SIG-M5 treated with dmso at 0.1 percent for 504 hours (cell line): ENCODE measurements at regions not wholly inside any gene's neighbourhood (a gene's known extent, or its start where the extent isn't known, plus 50 kb on each side); places are given as distances from the start of the nearest gene placed in this dataset.
"Not testable (repeated sequence)": the region's sequence is repeated elsewhere in the genome, so short reads cannot be mapped to it uniquely, and the experiment has no call there.

Experiments
- DNase-seq: peaks from one replicate; lab custom pipeline; 2025; ENCODE audit not compliant: unreplicated experiment; lab: John Stamatoyannopoulos, UW

DNA sequence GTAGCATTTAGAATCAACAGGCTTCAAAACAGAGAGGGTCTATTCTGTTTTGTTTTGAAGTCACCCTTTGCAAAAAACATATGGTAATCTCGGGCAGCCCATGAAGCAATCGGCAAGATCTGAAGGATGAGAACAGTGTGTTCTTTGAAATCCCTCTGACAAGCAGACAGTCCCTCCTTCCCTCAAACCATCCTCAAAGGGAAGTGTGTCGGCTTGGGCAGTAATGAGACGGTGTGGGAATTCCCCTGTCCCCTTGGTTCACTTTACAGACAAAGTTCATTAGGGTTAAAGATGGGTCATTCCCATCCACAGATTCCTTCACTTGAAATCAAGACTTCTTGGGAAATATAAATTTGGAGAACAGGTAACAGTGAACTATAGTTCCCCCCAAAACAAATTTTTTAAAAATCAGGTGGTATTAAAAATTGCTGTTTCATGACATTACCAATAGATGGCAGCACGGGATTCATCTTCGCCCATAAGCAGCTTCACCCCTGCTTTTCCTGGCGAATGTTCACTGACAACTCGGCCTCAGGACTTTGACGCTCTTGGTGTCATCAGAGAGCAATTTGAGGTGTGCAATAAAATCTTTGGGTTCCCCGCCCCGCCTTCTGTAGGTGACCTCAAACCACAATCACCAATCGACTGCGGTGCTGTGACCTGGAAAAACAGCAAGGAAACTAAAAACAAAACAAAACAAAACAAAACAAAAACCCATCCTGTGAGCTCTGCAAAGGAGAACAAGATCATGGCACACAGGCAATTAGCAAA lies 159.3 kb upstream of the TNFAIP3 start:
- peak; percentile 81 for DNase-seq

DNA sequence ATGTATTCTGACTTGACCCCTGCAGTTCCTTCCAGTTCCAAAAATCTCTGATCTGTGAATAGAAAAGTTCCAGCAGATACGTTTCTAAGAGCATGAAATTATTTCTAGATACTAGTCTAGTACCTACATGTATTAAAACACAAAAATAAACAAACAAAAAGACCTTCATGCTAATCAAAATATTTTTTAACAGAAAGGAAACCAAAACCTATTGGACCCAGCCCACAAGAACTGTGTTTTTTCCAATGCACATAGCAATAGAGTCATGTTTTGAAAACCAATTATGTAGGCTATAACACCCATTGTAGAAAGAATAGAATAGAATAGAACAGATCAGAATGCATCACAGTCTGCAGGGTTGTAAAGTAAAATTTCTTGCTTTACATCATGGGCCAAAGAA lies 158.6 kb upstream of the TNFAIP3 start:
- DNase-seq = no peak

DNA sequence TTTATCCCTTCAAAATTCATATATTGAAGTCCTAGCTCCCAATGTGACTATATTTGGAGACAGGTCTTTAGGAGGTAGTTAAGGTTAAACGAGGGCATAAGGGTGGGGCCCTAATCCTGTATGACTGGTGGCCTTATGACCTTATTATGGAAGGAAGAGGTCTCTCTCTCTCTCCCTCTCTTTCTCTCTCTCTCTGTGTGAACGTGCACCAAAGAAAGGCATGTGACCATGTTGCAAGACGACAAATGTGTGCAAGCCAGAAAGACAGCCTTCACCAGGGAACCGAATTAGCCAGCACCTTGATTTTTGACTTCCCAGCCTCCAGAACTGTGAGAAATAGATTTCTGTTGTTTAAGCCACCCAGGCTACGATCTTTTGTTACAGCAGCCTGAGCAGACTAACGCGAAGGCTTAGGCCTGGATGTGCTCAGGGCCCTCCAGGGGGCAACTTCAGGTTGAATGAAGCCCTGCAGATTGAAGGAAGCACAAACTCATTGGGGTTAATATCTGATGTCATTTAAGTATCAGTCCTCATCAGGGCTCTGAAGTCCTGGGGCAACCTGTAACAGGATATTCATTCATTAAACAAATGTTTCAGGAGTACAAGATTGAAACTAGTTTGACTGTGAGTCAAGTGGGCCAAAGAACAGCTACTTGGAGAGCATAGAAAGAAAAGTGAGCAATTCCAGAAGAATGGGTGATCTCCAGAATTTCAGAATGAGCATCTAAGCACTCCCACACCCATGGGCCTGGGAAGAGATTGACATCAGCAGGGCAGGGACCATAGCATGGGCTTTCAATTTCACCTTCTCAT lies 157.4 kb upstream of the TNFAIP3 start:
- no peak for DNase-seq

DNA sequence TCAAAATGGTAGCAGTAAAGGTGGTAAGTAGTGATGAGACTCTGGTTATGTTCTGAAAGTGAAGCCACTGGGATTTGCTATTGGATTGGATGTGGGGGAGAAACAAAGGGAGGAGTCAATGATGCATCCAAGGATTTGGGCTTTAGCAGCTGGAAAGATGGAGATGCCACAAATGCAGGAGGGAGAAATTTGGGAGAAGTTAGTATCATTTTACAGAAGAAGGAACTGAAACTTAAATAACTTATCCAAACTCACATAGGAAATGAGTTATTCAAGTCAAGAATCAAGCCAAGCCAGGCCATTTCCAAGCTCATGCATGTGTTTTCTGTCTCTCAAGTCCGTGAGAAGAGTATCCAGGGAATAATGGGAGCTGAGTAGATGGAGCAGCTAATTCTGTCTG lies 155.1 kb upstream of the TNFAIP3 start:
- no peak for DNase-seq

DNA sequence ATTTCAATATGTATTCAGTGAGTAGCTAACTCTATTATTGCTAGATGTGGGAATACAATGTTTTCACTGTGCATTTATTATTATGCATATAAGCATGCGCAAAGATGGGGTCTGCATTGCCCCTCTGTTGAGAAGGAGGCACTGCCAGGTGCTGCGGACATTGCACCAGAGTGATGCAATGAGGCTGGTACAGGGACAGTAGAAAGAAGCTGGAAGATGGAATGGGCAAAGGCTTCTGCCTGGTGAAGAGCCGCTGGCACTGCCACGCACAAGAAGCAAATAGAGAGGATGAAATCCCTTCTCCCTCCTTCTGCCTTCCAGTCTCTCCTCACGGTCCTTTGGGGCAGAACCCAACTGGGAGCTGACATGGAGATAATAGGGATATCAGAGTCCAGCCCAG lies 154.5 kb upstream of the TNFAIP3 start:
- DNase-seq = no peak

DNA sequence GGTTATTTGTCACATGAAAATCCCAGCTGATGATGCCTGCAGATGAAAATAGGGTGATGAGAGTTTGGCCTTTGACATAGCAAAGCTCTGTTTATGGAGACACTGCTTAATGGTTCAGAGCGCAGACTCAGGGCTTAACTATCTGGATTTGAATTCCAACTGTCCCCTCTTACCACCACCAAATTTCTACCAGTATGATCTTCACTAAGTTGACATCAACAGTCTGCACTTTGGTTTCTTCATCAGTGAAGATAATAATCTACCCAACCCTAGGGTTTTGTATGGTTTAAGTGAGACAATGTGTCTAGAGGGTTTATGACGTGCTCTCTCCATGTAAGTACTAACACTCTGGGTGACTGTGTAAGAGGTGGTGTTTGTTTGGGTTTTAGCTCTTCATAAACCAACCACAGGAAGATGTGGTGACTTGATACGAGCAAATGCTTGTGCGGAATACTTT lies 151.4 kb upstream of the TNFAIP3 start:
- DNase-seq = no peak

DNA sequence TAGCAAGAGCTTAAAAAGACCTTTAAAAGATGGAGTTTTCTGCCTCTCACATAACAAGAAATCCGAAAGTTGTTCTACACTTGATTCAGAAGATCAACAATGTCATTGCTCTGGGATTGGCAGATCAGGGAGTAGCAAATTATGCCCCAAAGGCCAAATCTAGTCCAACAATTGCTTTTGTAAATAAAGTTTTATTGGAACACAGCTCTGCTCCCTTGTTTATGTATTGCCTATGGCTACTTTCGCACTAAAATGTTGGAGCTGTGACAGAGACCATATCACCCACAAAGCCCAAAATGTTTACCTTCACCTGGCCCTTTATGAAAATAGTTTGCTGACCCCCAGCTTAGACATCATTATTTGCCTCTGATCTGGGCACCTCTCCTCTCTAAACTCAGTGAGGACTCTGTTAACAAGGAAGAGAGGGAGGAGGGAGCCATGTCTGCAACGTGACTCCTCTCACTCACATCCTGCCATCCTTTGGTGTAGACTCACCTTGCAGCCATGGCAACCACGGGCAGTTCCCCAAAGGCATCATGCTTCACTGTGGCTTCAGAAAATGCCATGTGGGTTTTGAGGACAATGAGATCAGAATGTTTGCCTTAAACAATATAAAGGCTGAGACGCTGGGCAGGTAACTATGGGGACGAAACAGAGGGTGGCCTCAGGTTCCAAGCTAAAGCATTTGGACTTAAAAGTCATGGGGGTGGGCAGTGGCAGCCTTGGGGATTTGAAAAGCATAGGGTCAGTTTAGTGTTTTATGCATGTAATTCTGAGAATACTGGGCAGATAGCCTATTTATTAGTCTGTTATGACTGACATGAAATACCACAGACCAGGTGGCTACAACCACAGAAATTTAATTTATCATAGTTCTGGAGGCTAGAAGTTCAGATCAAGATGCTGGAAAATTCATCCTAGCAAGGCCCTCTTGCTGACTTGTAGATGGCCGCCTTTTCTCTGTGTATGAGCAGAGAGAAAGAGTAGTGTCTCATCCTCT lies 149.7 kb upstream of the TNFAIP3 start:
- no peak for DNase-seq

DNA sequence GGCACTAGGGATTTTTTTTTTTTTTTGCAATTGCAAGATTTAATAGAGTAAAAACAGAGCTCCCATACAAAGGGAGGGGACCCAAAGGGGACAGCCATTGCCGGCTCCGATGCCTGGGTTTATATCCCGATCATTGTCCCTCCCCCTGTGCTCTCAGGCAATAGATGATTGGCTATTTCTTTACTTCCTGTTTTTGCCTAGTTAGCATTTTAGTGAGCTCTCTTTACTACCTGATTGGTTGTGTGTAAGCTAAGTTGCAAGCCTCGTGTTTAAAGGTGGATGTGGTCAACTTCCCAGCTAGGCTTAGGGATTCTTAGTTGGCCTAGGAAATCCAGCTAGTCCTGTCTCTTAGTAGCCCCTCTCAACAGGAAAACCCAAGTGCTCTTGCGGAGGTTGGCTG lies 148.2 kb upstream of the TNFAIP3 start:
- DNase-seq = not testable (repeated sequence)

DNA sequence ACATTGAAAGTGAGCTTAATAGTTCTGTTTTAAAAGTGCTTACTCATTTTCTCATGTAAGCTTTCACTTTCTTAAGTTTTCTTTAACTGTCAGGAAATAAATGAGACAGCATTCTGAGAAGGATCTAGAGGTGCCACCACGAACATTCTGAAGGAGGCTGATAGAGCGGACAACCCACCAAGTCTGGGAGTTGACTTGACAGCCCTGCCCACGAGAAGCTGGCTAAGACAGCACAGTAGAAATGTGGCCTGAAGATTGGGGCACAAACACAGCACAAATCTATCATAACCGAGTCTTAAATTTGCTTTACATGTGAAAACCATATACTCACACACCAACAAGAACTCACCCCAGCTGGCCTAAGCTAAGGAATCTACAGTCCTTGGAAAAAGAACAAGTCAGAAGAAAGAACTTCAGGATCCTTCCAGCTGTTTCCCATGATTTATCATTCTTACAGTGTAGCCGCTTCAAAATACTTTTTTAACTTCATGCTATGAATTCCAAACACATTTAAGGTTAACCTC lies 144.2 kb upstream of the TNFAIP3 start:
- DNase-seq = peak; percentile 37

DNA sequence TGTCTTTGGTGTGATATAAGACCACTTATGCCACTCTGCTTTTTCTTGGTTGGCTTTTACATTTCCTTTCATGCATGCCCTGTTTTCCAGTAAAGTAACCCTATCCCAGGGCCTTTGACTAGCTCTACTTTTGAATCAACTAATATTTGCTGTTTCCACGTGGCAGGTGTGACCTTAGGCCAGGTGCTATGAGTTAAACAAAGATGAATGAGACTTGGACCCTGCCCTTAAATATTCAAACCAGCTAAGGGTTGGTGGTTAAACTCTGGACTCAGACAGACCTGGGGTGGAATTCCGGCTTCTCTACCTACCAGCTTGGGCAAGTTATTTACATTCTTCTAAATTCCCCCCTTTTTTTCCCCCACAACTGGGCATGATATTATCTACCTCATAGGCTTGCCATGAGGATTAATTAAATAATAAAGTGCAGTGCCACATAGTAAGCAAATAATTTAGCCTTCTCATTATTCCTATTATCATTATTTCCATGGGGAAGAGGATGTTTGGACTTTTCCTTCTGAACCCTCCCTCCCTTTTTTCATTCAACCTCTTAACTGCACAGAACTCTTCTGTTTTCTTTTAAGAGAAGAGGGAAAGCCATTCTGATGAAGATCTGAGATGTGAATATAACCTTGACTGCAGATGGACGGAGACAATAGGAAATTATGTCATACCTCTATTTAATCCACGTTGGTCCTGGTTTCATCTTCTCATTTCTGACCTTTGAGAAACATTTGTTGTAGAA lies 143.6 kb upstream of the TNFAIP3 start:
- no peak for DNase-seq

DNA sequence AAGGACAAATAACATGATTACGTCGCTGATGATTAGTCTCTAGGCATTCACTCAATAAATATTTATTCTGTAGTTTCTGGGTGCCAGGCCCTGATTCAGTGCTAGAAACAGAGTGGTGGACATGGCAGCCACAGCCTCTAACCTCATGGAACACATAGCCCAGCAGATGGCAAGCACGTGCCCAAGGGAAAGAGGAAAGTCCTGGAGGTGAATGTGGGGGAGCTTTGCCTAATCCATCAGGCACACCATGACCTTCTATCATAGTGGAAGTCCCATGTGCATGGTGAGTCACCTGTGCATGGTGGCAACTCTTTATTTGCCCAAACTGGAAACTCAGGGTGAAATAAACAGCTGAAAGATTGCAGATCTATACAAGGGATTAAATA lies 143.0 kb upstream of the TNFAIP3 start:
- DNase-seq = no peak

DNA sequence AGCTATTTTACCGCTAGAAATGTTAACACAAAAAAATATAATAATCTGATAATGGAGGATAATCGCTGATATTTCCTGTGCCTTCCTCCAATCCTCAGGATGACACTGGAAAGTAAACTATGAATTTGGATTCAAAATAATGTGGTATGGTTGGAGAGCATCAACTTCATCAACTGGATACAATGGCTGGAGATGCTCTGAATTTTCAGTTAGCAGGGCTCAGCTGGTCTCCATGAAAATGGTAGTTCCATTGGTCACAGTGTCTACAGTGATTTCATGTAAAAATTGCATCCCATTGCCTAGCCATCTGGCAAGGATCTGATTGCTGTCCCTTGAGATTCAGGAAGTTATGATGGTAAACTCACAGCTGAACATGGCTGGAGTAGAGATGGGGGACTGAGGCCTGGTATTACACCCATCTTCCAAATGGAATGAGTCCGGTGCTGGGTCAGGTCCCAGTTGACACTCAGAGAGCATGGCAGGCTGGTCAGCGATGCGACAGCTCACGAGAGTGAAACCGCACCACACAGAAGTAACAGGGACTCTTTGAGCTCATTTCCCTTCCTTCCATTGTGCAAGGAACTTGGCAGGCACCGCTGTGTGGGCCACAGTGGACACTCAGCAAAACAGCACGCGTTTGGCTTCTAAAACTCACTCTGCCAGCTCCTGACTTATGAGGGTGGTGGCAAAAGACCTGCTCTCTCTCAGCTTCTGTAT lies 142.4 kb upstream of the TNFAIP3 start:
- no peak for DNase-seq

DNA sequence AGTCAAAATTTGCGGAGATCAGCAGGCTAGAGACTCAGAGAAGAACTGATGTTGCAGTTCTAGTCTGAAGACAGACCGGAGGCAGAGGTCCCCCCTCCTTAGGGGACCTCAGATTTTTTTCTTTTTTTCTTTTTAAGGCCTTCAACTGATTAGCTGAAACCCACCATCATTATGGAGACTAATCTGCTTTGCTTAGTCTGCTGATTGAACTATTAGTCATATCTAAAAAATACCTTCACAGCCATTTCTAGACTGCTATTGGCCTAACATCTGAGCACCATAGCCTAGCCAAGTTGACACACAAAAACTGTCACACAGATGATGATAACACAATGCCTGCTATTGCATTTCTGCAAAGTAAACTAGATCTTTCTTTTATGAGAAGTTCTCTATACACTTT lies 141.1 kb upstream of the TNFAIP3 start:
- DNase-seq = no peak

DNA sequence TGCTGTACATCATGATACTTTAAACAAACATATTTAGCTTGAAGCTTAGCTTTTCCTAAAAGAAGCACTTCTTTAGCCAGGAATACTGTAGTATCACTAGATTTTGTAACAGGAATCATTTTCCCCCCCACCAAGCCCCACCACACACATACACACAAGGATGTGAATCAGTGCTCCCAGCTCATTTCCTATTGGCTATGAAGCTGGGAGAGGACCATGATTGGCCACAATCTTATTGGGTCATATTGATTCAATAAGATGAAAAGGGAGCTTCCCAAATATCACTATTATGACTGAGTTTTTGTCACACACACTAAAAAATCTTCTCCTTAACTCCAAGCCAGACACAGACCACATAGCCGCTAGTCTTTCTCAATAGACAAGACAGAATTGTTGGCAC lies 140.5 kb upstream of the TNFAIP3 start:
- DNase-seq = no peak

DNA sequence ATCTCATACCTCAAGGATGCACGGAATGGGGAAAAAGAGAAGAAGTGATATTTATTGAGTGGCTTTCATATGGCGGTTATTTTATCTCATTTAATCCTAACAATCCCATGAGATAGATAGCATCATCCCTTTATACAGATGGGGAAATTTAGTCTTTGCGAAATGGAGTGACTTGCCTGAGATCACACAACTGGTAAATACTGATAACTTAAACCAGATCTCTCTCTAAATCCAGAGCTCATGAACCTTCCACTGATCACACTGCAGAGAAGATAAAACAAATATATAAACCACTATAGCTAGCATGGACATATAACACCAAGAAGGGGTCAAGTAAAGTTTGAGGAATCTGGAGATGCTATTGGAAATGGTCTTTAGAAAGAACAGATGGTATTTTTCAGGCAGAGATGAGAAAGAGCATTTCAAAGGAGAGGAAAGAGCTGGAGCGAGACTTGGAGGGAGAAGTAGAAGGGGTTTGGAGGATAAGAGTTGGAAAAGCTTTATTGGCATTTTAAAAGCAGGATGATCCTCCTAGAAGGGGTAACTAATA lies 139.8 kb upstream of the TNFAIP3 start:
- no peak for DNase-seq

DNA sequence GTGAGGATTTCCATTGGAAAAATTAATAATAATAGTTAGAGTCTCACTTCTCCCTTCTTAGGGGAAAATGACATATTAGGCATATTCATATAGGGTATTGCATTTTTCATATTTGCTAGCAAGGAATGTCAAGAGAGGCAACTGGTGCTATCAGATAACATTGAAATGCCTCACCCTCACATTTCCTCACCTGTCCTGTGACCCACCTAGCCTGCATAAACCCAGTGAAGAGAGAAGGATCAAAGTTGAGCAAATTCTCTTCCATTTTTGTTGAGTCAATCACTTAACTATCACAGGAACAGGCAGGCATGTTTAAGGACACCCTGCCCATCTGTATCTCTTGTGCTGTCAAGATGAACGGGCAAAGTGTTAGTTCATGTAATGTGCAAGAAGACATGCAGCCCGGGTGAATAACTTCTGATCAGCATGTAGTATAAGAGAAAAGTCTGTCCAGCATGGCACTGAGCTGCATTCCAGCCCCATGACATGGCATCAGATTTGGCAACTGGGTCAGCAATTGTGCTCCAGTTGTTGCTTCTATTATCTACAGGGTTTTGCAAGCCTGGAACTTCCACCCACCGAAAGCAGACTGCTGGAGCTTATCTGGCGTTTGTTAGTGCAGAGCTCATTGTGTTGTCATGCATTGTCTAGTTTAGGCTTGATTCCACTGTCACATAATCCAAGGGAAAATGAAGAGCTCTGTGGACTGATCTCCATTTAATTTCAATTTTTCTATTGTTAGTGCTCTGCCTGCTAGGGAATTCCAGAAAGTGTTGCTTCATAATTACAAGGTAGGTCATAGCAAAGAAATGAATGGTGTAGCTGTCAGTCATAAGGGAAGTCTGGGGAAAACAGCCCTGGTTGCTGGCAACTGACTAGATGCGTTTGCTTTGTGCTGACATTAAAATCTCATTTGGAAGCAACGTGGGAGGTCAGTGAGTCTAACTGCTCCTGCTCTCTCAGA lies 138.4 kb upstream of the TNFAIP3 start:
- peak; percentile 54 for DNase-seq

DNA sequence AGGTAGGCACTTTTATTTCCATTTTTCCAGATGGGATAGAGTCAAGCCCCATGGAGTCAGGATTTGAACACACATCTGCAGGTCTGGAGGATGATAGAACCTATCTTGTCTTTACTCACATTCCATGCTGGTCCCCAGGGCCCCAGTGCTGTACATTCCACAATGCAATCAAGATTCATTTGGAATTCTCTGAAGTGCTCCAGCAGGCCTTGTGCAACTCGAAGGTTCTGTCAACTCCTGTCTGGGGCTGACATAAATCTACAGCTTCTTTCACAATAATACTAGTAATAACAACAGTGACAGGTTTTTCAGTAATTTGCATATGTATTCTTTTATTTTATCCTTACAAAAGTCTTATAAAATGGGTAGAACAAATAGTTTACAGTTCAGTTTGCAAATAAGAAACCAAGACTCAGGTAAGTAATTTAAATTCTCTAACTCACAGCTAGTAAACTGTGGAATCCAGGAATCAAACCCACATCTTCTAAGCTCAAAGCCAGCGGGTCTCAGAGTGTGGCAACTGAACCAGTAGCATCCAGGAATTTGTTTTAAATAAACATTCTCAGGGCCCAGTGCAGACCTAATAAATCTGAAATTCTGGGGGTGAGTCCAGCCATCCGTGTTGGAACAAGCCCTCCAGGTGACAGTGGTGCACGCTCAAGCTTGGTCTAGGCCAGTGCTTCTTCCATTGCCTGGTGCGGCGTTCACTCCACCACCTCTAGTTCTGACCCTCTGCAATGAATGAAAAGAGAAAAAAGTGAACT lies 137.0 kb upstream of the TNFAIP3 start:
- no peak for DNase-seq

DNA sequence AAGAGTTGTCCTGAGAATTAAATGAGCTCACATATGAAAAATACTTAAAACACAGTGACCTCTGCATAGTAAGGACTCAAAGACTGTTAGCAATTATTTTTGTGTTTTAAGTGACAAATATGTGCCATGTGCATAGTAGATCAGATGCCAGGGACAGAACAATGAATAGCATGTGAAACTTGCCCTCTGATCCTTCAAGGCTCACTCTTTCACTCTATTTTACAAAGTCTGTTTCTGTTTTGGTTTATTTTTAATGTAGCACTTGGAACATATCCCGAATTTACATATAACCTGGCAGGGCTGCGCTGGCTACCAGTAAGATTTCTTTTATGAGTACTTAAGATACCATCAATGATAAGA lies 135.5 kb upstream of the TNFAIP3 start:
- no peak for DNase-seq
